Activated B cell treated with CpG ODN at 0.5 μM for 24 hours (primary cell): ENCODE measurements at regions not wholly inside any gene's neighbourhood (a gene's known extent, or its start where the extent isn't known, plus 50 kb on each side); places are given as distances from the start of the nearest gene placed in this dataset.

ENCODE experiments used
- ATAC-seq: fragments of 200-7000 bp; cut with Tn5 transposase; one replicate; pipeline ENCODE4 v1.10.0; 2021; ENCODE audit warnings: low read depth, mild to moderate bottlenecking, moderate library complexity
- CTCF ChIA-PET: fragments of 350-600 bp; sonication (Branson Sonifier 250); formaldehyde crosslinking; loops from one replicate; lab custom pipeline; 2021; ENCODE audit warnings: antibody characterized with exemption; lab: Charles Lee
- POLR2A ChIA-PET: fragments of 350-600 bp; sonication (Branson Sonifier 250); formaldehyde crosslinking; loops from one replicate; lab custom pipeline; 2021; ENCODE audit warnings: antibody characterized with exemption; lab: Charles Lee
- DNase-seq: peaks from one replicate; pipeline ENCODE4 v3.0.0; 2022
- H3K27ac Mint-ChIP-seq: one replicate; pipeline ENCODE4 v1.8.0; 2020; ENCODE audit warnings: mixed read lengths
- H3K27me3 Mint-ChIP-seq: one replicate; pipeline ENCODE4 v1.8.0; 2021; ENCODE audit warnings: mixed read lengths
- H3K36me3 Mint-ChIP-seq: one replicate; pipeline ENCODE4 v1.8.0; 2021; ENCODE audit warnings: low read depth, mixed read lengths
- H3K4me1 Mint-ChIP-seq: one replicate; pipeline ENCODE4 v1.8.0; 2021; ENCODE audit warnings: mixed read lengths
- H3K4me3 Mint-ChIP-seq: one replicate; pipeline ENCODE4 v1.8.0; 2020; ENCODE audit warnings: mild to moderate bottlenecking, mixed read lengths
- H3K9me3 Mint-ChIP-seq: one replicate; pipeline ENCODE4 v1.8.0; 2020; ENCODE audit warnings: mixed read lengths
- intact Hi-C: fragments of 100-400 bp; cut with micrococcal nuclease; formaldehyde crosslinking; loops from one replicate; pipeline ENCODE4 v1.15.1; 2024
- TF ChIP-seq, protein P1 (sequence below): fragments of 200-600 bp; IDR thresholded peaks from one replicate; pipeline ENCODE4 v1.8.0; 2022; ENCODE audit warnings: antibody characterized with exemption, mild to moderate bottlenecking

DNA sequence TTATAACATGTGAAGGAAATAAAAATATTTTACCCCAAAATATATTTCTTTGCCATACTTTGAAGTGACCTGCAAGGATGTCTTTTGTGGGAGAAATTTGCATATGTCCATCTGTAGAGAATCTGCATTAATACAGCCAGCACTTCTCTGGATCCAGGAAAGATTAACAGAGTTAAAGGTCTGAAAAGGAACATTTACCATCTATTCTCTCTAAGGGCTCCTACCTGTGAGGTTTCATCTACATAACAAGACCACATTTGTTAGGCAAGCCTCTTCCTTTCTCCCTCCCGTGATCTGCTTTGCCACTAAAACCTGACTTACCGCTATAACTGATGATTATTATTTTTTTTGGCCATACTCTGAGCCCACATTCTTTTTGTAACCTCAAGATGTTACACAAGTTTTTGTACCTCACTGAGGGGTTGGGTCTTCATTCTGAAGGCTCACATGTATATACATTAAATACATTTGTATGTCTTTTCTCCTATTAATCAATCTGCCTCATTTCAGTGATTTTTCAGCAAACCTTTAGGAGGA is 129.4 kb downstream of the AKR1D1 start:
- peaks cover 2% of the 10 kb centered on the region for H3K9me3 Mint-ChIP-seq
- no peaks in the 10 kb centered on the region for H3K4me1 Mint-ChIP-seq
- ChIA-PET CTCF (no interaction called here), POLR2A (no interaction called here)
- intact Hi-C loops: no loop called here
- TF ChIP-seq, protein P1, sequence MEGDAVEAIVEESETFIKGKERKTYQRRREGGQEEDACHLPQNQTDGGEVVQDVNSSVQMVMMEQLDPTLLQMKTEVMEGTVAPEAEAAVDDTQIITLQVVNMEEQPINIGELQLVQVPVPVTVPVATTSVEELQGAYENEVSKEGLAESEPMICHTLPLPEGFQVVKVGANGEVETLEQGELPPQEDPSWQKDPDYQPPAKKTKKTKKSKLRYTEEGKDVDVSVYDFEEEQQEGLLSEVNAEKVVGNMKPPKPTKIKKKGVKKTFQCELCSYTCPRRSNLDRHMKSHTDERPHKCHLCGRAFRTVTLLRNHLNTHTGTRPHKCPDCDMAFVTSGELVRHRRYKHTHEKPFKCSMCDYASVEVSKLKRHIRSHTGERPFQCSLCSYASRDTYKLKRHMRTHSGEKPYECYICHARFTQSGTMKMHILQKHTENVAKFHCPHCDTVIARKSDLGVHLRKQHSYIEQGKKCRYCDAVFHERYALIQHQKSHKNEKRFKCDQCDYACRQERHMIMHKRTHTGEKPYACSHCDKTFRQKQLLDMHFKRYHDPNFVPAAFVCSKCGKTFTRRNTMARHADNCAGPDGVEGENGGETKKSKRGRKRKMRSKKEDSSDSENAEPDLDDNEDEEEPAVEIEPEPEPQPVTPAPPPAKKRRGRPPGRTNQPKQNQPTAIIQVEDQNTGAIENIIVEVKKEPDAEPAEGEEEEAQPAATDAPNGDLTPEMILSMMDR: no peak
- ATAC-seq (no peak), DNase-seq (no peak)
- no peaks in the 10 kb centered on the region for H3K27me3 Mint-ChIP-seq
- H3K36me3 Mint-ChIP-seq: no peaks in the 10 kb centered on the region
- H3K27ac Mint-ChIP-seq: no peak overlapping the region
- H3K4me3 Mint-ChIP-seq: no peak overlapping the region

DNA sequence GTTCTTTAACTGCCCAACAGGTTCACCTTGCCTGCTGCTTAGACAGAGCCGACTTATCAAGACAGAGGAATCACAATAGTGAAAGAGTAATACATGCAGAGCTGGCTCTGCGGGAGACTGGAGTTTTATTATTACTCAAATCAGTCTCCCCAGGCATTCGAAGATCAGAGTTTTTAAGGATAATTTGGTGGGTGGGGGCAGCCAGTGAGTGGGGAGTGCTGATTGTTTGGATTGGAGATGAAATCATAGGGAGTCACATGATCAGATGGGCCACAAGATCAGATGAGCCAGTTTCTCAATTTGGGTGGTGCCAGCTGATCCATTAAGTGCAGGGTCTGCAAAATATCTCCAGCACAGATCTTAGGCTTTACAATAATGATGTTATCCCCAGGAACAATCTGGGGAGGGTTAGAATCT is 131.3 kb downstream of the AKR1D1 start:
- intact Hi-C loops: no loop called here
- H3K27me3 Mint-ChIP-seq: no peaks in the 10 kb centered on the region
- no peaks in the 10 kb centered on the region for H3K4me1 Mint-ChIP-seq
- H3K27ac Mint-ChIP-seq: no peak overlapping the region
- ChIA-PET POLR2A (no interaction called here), CTCF (no interaction called here)
- TF ChIP-seq, protein P1: no peak
- no peak overlapping the region for H3K4me3 Mint-ChIP-seq
- H3K9me3 Mint-ChIP-seq: peaks cover 2% of the 10 kb centered on the region
- no peak for ATAC-seq
- no peaks in the 10 kb centered on the region for H3K36me3 Mint-ChIP-seq
- no peak for DNase-seq

DNA sequence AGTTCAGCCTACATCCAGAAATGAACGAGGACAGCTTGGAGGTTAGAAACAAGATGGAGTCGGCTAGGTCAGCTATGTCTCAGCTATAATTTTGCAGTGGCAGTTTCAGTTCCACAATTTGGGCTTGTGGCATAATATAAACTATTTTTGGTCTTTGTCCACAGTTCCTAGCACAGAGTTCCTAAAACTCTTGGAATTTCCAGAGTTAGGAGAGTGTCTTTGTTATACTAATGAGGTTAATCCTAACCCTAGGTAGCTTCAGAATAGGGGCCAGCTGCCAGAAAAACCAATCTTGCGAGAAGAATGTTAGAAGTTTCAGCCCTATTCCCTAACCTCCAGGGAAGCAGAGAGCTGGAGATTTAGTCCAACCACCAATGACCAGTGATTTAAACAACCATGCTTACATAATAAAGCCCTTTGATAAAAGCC is 131.9 kb downstream of the AKR1D1 start:
- ChIA-PET CTCF (no interaction called here), POLR2A (no interaction called here)
- peaks cover 2% of the 10 kb centered on the region for H3K9me3 Mint-ChIP-seq
- H3K27me3 Mint-ChIP-seq: no peaks in the 10 kb centered on the region
- TF ChIP-seq, protein P1: no peak
- no peak for DNase-seq
- intact Hi-C loops: no loop called here
- H3K36me3 Mint-ChIP-seq: no peaks in the 10 kb centered on the region
- no peaks in the 10 kb centered on the region for H3K4me1 Mint-ChIP-seq
- no peak for ATAC-seq
- H3K4me3 Mint-ChIP-seq: no peak overlapping the region
- no peak overlapping the region for H3K27ac Mint-ChIP-seq

DNA sequence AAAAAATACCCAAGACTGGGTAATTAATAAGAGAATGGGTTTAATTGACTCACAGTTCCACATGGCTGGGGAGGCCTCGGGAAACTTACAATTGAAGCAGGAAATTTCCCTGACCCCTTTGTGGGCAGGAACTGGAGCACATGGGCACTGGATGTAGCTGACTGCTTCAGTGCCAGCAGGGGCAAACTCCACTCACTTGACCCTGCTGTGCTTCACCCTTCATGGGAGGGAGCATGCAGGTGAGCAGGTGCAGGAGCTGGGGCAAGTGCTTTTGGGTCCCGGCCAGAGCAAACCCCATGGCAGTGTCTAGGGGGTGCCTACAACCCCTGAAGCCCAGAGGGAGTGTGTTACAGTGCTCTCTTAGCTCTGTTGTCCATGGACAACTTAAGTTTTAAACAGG is 132.6 kb downstream of the AKR1D1 start:
- CTCF ChIA-PET: no interaction called here
- Mint-ChIP-seq H3K9me3 (peaks cover 2% of the 10 kb centered on the region), H3K27ac (no peak overlapping the region), H3K4me1 (no peaks in the 10 kb centered on the region), H3K4me3 (no peak overlapping the region), H3K36me3 (no peaks in the 10 kb centered on the region), H3K27me3 (no peaks in the 10 kb centered on the region)
- POLR2A ChIA-PET: no interaction called here
- DNase-seq (no peak), ATAC-seq (no peak)
- TF ChIP-seq, protein P1: no peak
- intact Hi-C loops: no loop called here

DNA sequence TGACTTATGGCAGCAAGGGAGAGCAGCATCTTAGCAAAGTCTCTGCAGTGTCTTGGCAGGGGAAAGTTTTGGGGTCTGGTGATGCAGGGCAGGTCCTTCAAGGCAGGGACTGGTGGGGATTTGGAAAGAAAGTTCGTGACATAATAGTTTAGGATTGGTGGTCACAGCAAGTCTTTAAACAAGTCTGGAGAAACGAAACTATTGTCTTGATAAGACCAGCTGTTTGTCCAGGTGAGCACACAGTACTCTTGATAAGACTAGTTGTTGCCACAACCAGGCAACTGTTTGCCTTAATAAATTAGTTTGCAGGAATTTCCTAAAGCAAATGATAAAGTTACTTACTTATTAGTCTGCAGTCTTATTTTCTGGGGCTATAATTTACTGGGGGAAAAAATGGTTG is 136.1 kb downstream of the AKR1D1 start:
- H3K9me3 Mint-ChIP-seq: no peaks in the 10 kb centered on the region
- no peak for DNase-seq
- no peak overlapping the region for H3K27ac Mint-ChIP-seq
- H3K36me3 Mint-ChIP-seq: no peaks in the 10 kb centered on the region
- ChIA-PET CTCF (no interaction called here), POLR2A (no interaction called here)
- H3K4me3 Mint-ChIP-seq: no peak overlapping the region
- TF ChIP-seq, protein P1: no peak
- H3K27me3 Mint-ChIP-seq: no peaks in the 10 kb centered on the region
- no peak for ATAC-seq
- intact Hi-C loops: no loop called here
- H3K4me1 Mint-ChIP-seq: no peaks in the 10 kb centered on the region
